SK-N-SH treated with all-trans-retinoic acid at 6 μM for 48 hours (cell line): ENCODE measurements at regions not wholly inside any gene's neighbourhood (a gene's known extent, or its start where the extent isn't known, plus 50 kb on each side); places are given as distances from the start of the nearest gene placed in this dataset.

Experiments used
- ATAC-seq: fragments of 200-7000 bp; cut with Tn5 transposase; 3 replicates; pipeline ENCODE4 v1.9.1; 2020; ENCODE audit warnings: mild to moderate bottlenecking, moderate library complexity
- CSDC2 ChIP-seq: fragments of 250-450 bp; sonication (Bioruptor Pico); IDR thresholded peaks from 2 replicates; pipeline ENCODE4 v1.5.0; 2020; ENCODE audit warnings: mild to moderate bottlenecking, moderate library complexity
- CSRNP3 ChIP-seq: fragments of 250-450 bp; sonication (Bioruptor Pico); IDR thresholded peaks from 2 replicates; pipeline ENCODE4 v1.5.1; 2021; ENCODE audit warnings: mild to moderate bottlenecking, moderate library complexity
- ESRRG ChIP-seq: fragments of 250-450 bp; sonication (Bioruptor Pico); IDR thresholded peaks from 2 replicates; pipeline ENCODE4 v1.6.1; 2021; ENCODE audit warnings: mild to moderate bottlenecking
- GLIS3 ChIP-seq: fragments of 250-450 bp; sonication (Bioruptor Pico); IDR thresholded peaks from 2 replicates; pipeline ENCODE4 v1.5.0; 2020; ENCODE audit warnings: mild to moderate bottlenecking, moderate library complexity
- ISL1 ChIP-seq: fragments of 250-450 bp; sonication (Bioruptor Pico); IDR thresholded peaks from 2 replicates; pipeline ENCODE4 v2.1.2; 2022; ENCODE audit warnings: mild to moderate bottlenecking, moderate library complexity
- OSR1 ChIP-seq: fragments of 250-450 bp; sonication (Bioruptor Pico); IDR thresholded peaks from 2 replicates; pipeline ENCODE4 v1.8.0; 2022; ENCODE audit warnings: moderate library complexity, mild to moderate bottlenecking, inconsistent platforms
- PATZ1 ChIP-seq: fragments of 250-450 bp; sonication (Bioruptor Pico); IDR thresholded peaks from 2 replicates; pipeline ENCODE4 v1.8.0; 2020; ENCODE audit warnings: mild to moderate bottlenecking, moderate library complexity, borderline replicate concordance
- POU6F1 ChIP-seq: fragments of 250-450 bp; sonication (Bioruptor Pico); IDR thresholded peaks from 2 replicates; pipeline ENCODE4 v1.8.0; 2021; ENCODE audit warnings: low read depth, mild to moderate bottlenecking, moderate library complexity, borderline replicate concordance
- RARB ChIP-seq: fragments of 250-450 bp; sonication (Bioruptor Pico); IDR thresholded peaks from 2 replicates; pipeline ENCODE4 v1.8.0; 2021; ENCODE audit warnings: mild to moderate bottlenecking, moderate library complexity
- SNAI2 ChIP-seq: fragments of 250-450 bp; sonication (Bioruptor Pico); IDR thresholded peaks from 2 replicates; pipeline ENCODE4 v1.5.0; 2020; ENCODE audit warnings: mild to moderate bottlenecking, moderate library complexity
- TCF4 ChIP-seq: fragments of 250-450 bp; sonication (Bioruptor Pico); IDR thresholded peaks from 2 replicates; pipeline ENCODE4 v1.8.0; 2021; ENCODE audit warnings: mild to moderate bottlenecking, moderate library complexity, borderline replicate concordance
- TSHZ2 ChIP-seq: fragments of 250-450 bp; sonication (Bioruptor Pico); IDR thresholded peaks from 2 replicates; pipeline ENCODE4 v1.5.0; 2020; ENCODE audit warnings: mild to moderate bottlenecking, moderate library complexity
- ZC3H10 ChIP-seq: fragments of 250-450 bp; sonication (Bioruptor Pico); IDR thresholded peaks from 2 replicates; pipeline ENCODE4 v1.5.1; 2021; ENCODE audit warnings: mild to moderate bottlenecking, moderate library complexity
- ZFP3 ChIP-seq: fragments of 250-450 bp; sonication (Bioruptor Pico); IDR thresholded peaks from 2 replicates; pipeline ENCODE4 v1.5.0; 2020; ENCODE audit warnings: mild to moderate bottlenecking, moderate library complexity
- ZFP30 ChIP-seq: fragments of 450-650 bp; formaldehyde crosslinking; IDR thresholded peaks from 2 replicates; pipeline ENCODE4 v1.5.0; 2022; ENCODE audit warnings: mild to moderate bottlenecking, moderate library complexity
- ZNF565 ChIP-seq: fragments of 450-650 bp; formaldehyde crosslinking; conservative IDR thresholded peaks from 2 replicates; pipeline ENCODE4 v1.5.0; 2020; ENCODE audit warnings: low read depth, mild to moderate bottlenecking, moderate library complexity
- ZNF70 ChIP-seq: fragments of 450-650 bp; formaldehyde crosslinking; IDR thresholded peaks from 2 replicates; pipeline ENCODE4 v1.5.0; 2020; ENCODE audit warnings: mild to moderate bottlenecking, moderate library complexity
- ZNF8 ChIP-seq: fragments of 450-650 bp; formaldehyde crosslinking; IDR thresholded peaks from 2 replicates; pipeline ENCODE4 v1.5.0; 2020; ENCODE audit warnings: mild to moderate bottlenecking, moderate library complexity

GRCh38 chr12:125203145-125203765 lies 138.0 kb downstream of the AACS start (continued):
- TF ChIP-seq CSRNP3 (CRISPR knock-in tag) (no peak), GLIS3 (CRISPR knock-in tag) (no peak), ZFP3 (CRISPR knock-in tag) (no peak)
- TF ChIP-seq, all 23 proteins: peak for 0

GRCh38 chr12:125205386-125205785 lies 140.2 kb downstream of the AACS start:
- TF ChIP-seq ZFP3 (CRISPR knock-in tag) (no peak), CSDC2 (no peak), ESRRG (CRISPR knock-in tag) (no peak), ZC3H10 (CRISPR knock-in tag) (no peak), ISL1 (CRISPR knock-in tag) (no peak), SNAI2 (CRISPR knock-in tag) (no peak)
- TF ChIP-seq, all 23 proteins: peak for 0
- no peak for ATAC-seq

GRCh38 chr12:125206711-125207110 lies 141.5 kb downstream of the AACS start:
- TF ChIP-seq GLIS3 (CRISPR knock-in tag) (no peak), POU6F1 (CRISPR knock-in tag) (no peak), ZNF565 (CRISPR knock-in tag) (no peak), RARB (no peak), ZNF70 (CRISPR knock-in tag) (no peak), TCF4 (CRISPR knock-in tag) (no peak), ZFP30 (CRISPR knock-in tag) (no peak), ZNF8 (no peak), OSR1 (CRISPR knock-in tag) (no peak), PATZ1 (CRISPR knock-in tag) (no peak)
- ATAC-seq: no peak

- TF ChIP-seq ESRRG (CRISPR knock-in tag) (no peak), ZC3H10 (CRISPR knock-in tag) (no peak), GLIS3 (CRISPR knock-in tag) (no peak), ISL1 (CRISPR knock-in tag) (no peak), TSHZ2 (no peak), TCF4 (CRISPR knock-in tag) (no peak), CSRNP3 (CRISPR knock-in tag) (no peak), RARB (no peak), CSDC2 (no peak)
- ATAC-seq: no peak
Measured at GRCh38 chr12:125208334-125208733, 143.1 kb downstream of the AACS start.
